Activated T-cell treated with anti-CD3 and anti-CD28 coated beads, Interleukin-2, amount 50 U/mL, for 72 hours (primary cell): ENCODE measurements at regions not wholly inside any gene's neighbourhood (a gene's known extent, or its start where the extent isn't known, plus 50 kb on each side); places are given as distances from the start of the nearest gene placed in this dataset.

Experiments used
- ATAC-seq, 2 donors: fragments of 150-1000 bp; cut with Tn5 transposase; replicated peaks in 1 of 2; 2 replicates each; pipeline ENCODE4 v1.10.0; 2021; ENCODE audit warnings: moderate library complexity in 2 of 2, mild to moderate bottlenecking in 1 of 2
- DNase-seq, 2 donors: peaks; one replicate each; pipeline ENCODE4 v3.0.0; 2021 to 2022; ENCODE audit warnings: mixed read lengths in 1 of 2
- H3K27ac Mint-ChIP-seq: one replicate; pipeline ENCODE4 v1.8.0; 2022; ENCODE audit warnings: mild to moderate bottlenecking, moderate library complexity, mixed read lengths
- H3K27me3 Mint-ChIP-seq: one replicate; pipeline ENCODE4 v1.8.0; 2022; ENCODE audit warnings: low read depth, mixed read lengths
- H3K36me3 Mint-ChIP-seq, 2 donors: one replicate each; pipeline ENCODE4 v1.8.0; 2022; ENCODE audit warnings: mixed read lengths in 2 of 2, mild to moderate bottlenecking in 1 of 2; ENCODE audit not compliant: insufficient read depth in 2 of 2
- H3K4me1 Mint-ChIP-seq: one replicate; pipeline ENCODE4 v1.8.0; 2022; ENCODE audit warnings: low read depth, mixed read lengths
- H3K4me3 Mint-ChIP-seq, 2 donors: one replicate each; pipeline ENCODE4 v1.8.0; 2022; ENCODE audit warnings: mild to moderate bottlenecking in 2 of 2, mixed read lengths in 2 of 2, moderate library complexity in 2 of 2
- H3K9me3 Mint-ChIP-seq, 2 donors: one replicate each; pipeline ENCODE4 v1.8.0; 2022; ENCODE audit warnings: mixed read lengths in 2 of 2

DNA sequence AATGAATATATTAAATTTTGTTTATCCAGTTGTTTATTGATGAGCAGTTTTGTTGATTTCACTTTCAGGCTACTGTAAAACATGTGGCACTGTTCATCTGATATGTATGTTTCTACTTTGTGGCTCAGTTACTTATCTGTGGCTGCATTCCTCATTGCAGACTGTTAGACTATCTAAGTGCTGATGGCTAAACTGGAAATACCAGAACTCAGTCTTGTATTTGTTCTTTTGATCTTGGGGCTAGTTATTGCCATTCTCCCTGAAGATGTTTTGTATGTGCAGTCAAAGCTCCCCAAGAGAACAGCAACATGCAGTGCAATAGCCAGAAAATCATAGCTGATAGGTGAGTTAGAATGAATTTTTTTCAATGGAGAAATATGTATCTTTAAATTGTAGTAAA is 162.2 kb downstream of the GADD45G start:
- Mint-ChIP-seq H3K36me3 (no peaks in the 10 kb centered on the region), H3K9me3 (peaks cover 0 to 2% of the 10 kb centered on the region in 2 donors)
- DNase-seq: no peak

DNA sequence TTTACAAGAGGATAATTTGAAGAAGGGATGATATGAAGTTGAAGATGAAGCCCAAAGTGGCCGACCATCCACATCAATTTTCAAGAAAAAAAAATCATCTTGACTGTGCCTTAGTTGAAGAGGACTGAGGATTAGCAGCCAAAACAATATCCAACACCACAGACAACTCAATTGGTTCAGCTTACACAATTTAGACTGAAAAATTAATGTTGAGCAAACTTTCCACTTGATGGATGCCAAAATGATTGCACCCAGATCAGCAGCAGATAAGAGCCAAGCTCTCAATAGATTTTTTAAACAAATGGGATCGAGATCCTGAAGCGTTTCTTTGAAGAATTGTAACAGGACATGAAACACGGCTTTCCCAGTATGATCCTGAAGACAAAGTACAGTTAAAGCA is 163.2 kb downstream of the GADD45G start:
- ATAC-seq (no peak), DNase-seq (no peak)
- Mint-ChIP-seq H3K4me3 (no peak overlapping the region), H3K27ac (no peak overlapping the region), H3K9me3 (peaks cover 0 to 2% of the 10 kb centered on the region in 2 donors), H3K4me1 (peaks cover 14% of the 10 kb centered on the region), H3K27me3 (no peaks in the 10 kb centered on the region), H3K36me3 (no peaks in the 10 kb centered on the region)

More for the DNA sequence above, 162.2 kb downstream of the GADD45G start:
- ATAC-seq: no peak
- Mint-ChIP-seq H3K4me1 (peaks cover 8% of the 10 kb centered on the region), H3K27ac (no peak overlapping the region), H3K27me3 (no peaks in the 10 kb centered on the region), H3K4me3 (no peak overlapping the region)

GRCh38 chr9:89768650-89769071 is 163.8 kb downstream of the GADD45G start:
- no peak for ATAC-seq
- H3K4me3 Mint-ChIP-seq: no peak overlapping the region
- H3K27me3 Mint-ChIP-seq: no peaks in the 10 kb centered on the region
- DNase-seq: no peak
- no peaks in the 10 kb centered on the region for H3K36me3 Mint-ChIP-seq
- H3K9me3 Mint-ChIP-seq: peaks cover 0 to 2% of the 10 kb centered on the region in 2 donors
- peaks cover 17% of the 10 kb centered on the region for H3K4me1 Mint-ChIP-seq
- no peak overlapping the region for H3K27ac Mint-ChIP-seq

DNA sequence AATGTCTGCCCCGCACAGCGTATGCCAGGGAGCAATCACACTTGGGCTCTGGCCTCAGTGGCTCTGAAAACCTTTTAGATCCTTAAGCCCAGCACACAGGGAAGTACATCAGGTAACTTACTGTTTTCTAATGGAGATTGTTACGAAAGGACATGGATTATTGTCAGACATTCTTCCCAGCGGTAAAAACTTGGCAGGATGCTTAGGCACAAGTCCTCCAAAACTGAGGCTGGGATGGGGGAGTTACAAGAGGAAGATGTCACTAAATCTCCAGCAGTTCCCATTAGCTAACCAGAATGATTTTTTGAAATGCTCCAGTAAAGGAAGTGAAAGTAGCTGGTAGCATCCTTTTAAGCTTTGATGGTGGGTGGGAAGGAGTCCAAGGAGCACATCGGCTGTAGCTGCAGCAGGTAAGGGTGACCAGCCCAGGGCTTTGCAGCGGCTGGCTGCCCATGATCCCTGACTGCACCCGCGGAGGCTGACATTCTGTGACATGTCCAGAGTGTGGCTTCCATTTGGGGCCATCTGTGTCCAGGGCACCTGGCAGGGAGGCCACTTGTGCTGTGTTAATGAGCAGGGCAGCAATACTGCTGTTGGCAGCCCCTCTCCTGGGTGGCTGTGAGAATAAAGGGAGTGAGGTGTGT is 165.8 kb downstream of the GADD45G start:
- no peak overlapping the region for H3K27ac Mint-ChIP-seq
- no peaks in the 10 kb centered on the region for H3K36me3 Mint-ChIP-seq
- no peaks in the 10 kb centered on the region for H3K27me3 Mint-ChIP-seq
- H3K9me3 Mint-ChIP-seq: peaks cover 0 to 2% of the 10 kb centered on the region in 2 donors
- DNase-seq: no peak
- peaks cover 14% of the 10 kb centered on the region for H3K4me1 Mint-ChIP-seq
- no peak overlapping the region for H3K4me3 Mint-ChIP-seq
- ATAC-seq: no peak

DNA sequence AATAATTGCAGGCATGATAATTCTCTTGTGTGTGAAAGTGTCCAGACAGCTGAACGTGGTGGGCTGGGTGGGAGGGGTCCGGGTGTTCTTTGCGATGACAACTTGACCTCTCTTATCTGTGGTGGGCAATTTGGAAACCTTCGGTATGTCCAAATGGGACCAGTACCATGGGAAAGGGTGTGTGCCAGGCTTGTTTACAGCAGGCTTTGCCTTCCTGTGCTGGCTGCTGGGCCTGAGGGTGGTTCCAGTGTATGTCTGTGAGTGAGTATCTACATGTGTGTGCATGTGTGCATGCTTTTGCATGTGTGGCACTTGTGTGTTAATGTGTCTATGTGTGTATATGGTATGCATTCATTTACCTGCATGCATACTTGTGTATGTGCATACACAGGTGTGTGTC is 166.4 kb downstream of the GADD45G start:
- H3K27me3 Mint-ChIP-seq: no peaks in the 10 kb centered on the region
- H3K4me1 Mint-ChIP-seq: peaks cover 14% of the 10 kb centered on the region
- H3K4me3 Mint-ChIP-seq: no peak overlapping the region
- H3K27ac Mint-ChIP-seq: no peak overlapping the region
- H3K36me3 Mint-ChIP-seq: no peaks in the 10 kb centered on the region
- peaks cover 0 to 2% of the 10 kb centered on the region in 2 donors for H3K9me3 Mint-ChIP-seq
- ATAC-seq (no peak), DNase-seq (no peak)

GRCh38 chr9:89773170-89773569 is 168.4 kb downstream of the GADD45G start:
- DNase-seq (no peak), ATAC-seq (peak; percentile 43 to 71)
- Mint-ChIP-seq H3K4me1 (peaks cover 14% of the 10 kb centered on the region), H3K4me3 (no peak overlapping the region), H3K27me3 (no peaks in the 10 kb centered on the region), H3K9me3 (peaks cover 0 to 2% of the 10 kb centered on the region in 2 donors), H3K36me3 (no peaks in the 10 kb centered on the region), H3K27ac (no peak overlapping the region)

DNA sequence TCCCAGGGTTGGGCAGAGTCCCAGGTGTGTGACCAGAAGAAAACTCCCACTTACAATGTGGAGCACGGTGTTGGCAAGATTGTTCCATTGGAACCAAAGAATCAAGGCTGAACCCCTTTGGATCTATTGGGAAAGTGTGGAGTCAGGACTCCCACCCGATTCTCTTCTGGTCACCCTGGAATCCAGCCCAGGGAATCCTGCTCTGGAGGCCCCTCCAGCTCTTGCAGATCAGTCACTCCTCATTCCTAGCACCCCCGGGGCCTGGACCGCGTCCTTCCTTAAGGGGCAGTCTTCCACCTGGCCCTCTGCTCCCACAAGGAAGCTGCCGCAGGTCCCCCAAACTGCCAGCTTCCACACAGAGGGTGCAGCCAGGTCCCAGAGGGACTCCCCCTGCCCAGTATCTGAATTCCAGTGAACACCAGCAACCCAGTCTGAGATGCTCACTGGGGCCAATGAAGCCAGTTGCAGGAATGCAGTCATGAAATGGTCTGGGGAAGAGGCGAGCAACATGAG is 170.1 kb downstream of the GADD45G start:
- H3K27me3 Mint-ChIP-seq: no peaks in the 10 kb centered on the region
- no peaks in the 10 kb centered on the region for H3K36me3 Mint-ChIP-seq
- H3K4me3 Mint-ChIP-seq: no peak overlapping the region
- DNase-seq: no peak
- no peak overlapping the region for H3K27ac Mint-ChIP-seq
- peaks cover 10% of the 10 kb centered on the region for H3K4me1 Mint-ChIP-seq
- H3K9me3 Mint-ChIP-seq: no peaks in the 10 kb centered on the region
- no peak for ATAC-seq

- H3K27ac Mint-ChIP-seq: no peak overlapping the region
- H3K36me3 Mint-ChIP-seq: no peaks in the 10 kb centered on the region
- H3K4me3 Mint-ChIP-seq: no peak overlapping the region
- H3K4me1 Mint-ChIP-seq: peaks cover 10% of the 10 kb centered on the region
- ATAC-seq (no peak), DNase-seq (no peak)
- H3K9me3 Mint-ChIP-seq: no peaks in the 10 kb centered on the region
- H3K27me3 Mint-ChIP-seq: no peaks in the 10 kb centered on the region
Measured at GRCh38 chr9:89775641-89776040, 170.8 kb downstream of the GADD45G start.

GRCh38 chr9:89776795-89777525 is 172.1 kb downstream of the GADD45G start:
- Mint-ChIP-seq H3K27ac (no peak overlapping the region), H3K36me3 (no peaks in the 10 kb centered on the region), H3K27me3 (no peaks in the 10 kb centered on the region), H3K4me3 (no peak overlapping the region), H3K9me3 (no peaks in the 10 kb centered on the region), H3K4me1 (peaks cover 15% of the 10 kb centered on the region)
- DNase-seq (no peak), ATAC-seq (no peak)

DNA sequence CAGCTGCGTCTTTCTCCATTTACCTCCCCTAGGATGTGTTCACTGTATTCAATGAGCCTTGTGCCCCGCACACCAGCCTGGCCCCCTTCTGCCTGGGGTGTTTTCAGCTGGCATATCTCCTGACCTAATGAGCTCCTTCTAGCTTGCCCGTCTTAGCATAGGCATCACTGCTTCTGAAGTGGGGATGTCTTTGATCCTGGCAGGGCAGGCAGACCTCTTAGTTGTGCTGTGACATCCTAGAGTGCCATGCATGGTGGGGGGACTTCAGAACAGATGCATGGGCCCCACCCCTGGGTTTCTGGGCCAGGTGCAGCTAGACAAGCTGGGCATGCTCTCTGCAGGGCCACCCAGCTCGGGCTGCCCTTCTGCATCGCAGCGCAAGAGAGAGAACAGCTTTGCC is 172.7 kb downstream of the GADD45G start:
- Mint-ChIP-seq H3K36me3 (no peaks in the 10 kb centered on the region), H3K27ac (no peak overlapping the region), H3K4me1 (peaks cover 19% of the 10 kb centered on the region), H3K27me3 (no peaks in the 10 kb centered on the region), H3K4me3 (no peak overlapping the region), H3K9me3 (no peaks in the 10 kb centered on the region)
- DNase-seq (no peak), ATAC-seq (no peak)

DNA sequence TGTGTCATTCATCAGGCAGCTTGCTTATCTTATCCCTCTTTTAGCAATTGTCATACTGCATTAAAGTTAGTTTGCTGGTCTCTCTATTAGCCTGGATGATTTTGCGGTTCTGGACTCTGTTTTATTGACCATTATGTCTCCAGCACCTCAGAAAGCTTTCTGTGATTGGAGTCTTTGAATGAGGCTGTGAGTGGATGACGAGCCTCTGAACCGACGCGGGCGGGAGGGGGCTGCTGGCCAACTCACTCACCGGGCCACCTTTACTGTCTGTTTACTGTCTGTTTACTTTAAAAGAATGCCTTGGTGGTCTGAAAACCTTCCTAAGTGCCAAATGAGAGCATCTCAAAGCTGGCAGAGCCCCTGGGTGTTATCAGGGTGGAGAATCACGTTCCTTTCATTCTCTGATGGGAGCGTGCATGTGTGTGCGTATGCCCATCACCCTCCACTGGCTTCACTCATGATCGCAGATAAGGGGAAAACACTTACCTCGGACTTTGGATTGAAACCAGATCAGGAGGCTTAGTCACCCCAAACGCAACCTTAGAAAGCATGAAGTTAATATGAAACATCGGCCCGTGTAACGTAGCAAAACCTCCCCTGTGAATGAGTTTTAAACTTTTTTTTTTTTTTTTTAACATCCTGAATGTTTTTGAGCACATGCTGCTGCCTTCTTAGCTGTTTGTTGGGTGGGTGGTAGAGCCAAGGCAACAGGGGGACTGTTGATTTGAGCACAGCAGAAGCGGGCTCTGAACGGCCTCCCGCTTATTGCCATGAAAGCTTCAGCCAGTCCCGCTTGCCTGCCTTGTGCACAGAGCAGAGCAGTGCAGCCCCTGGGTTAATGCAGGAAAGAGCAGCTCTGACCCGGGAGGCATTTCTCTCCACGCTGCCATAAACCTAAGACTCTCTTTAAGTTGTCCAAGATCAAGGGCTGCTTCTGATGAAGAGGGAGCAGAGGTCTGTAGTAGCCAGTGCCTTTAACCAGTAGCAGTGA is 173.6 kb downstream of the GADD45G start:
- ATAC-seq (no peak), DNase-seq (no peak)
- peaks cover 12% of the 10 kb centered on the region for H3K4me1 Mint-ChIP-seq
- no peaks in the 10 kb centered on the region for H3K27me3 Mint-ChIP-seq
- no peaks in the 10 kb centered on the region for H3K9me3 Mint-ChIP-seq
- H3K36me3 Mint-ChIP-seq: no peaks in the 10 kb centered on the region
- H3K4me3 Mint-ChIP-seq: no peak overlapping the region
- no peak overlapping the region for H3K27ac Mint-ChIP-seq

DNA sequence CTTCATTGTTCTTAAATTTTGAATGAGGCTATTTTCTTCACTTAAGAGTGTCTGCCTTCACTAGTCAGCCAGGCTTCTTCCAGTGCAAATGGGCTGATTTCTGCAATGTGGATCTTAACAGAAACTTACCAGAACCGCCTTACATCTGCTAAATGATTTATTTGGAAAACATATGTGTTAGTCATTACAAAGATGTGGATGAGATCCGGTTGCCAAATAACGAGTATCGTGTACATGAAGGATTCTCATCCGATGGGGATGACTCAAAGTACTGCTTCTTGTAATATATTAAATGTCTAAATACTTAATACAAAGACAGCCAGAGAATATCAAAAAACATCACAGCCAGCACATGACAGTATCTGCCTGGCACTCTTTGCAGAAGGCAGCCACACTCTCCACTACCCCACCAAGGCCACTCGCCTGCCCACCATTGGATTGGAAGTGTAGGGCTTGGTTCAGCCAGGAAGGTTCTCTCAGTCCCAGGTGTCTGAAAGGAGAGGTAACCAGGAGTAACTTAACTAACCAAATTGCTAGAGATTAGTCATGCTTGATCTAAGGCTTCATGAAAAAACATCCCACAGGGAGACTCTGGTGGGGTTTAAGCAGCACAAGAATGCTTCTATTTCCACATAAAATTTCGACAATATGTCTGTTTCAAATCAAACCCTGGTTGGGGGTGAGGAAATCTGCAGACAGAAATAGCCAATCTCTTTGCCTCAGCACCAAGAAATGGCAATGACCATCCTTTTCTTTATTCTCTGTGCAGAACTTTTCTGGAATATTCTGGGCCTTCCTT is 174.8 kb downstream of the GADD45G start:
- Mint-ChIP-seq H3K36me3 (no peaks in the 10 kb centered on the region), H3K27me3 (no peaks in the 10 kb centered on the region), H3K4me3 (no peak overlapping the region), H3K27ac (no peak overlapping the region), H3K9me3 (no peaks in the 10 kb centered on the region), H3K4me1 (peaks cover 11% of the 10 kb centered on the region)
- DNase-seq: no peak
- no peak for ATAC-seq
